Occipital lobe (tissue), 1 donor: ENCODE measurements at regions not wholly inside any gene's neighbourhood (a gene's known extent, or its start where the extent isn't known, plus 50 kb on each side); places are given as distances from the start of the nearest gene placed in this dataset.

ENCODE experiments used
- DNase-seq: peaks from one replicate; lab custom pipeline; 2025; lab: John Stamatoyannopoulos, UW

DNA sequence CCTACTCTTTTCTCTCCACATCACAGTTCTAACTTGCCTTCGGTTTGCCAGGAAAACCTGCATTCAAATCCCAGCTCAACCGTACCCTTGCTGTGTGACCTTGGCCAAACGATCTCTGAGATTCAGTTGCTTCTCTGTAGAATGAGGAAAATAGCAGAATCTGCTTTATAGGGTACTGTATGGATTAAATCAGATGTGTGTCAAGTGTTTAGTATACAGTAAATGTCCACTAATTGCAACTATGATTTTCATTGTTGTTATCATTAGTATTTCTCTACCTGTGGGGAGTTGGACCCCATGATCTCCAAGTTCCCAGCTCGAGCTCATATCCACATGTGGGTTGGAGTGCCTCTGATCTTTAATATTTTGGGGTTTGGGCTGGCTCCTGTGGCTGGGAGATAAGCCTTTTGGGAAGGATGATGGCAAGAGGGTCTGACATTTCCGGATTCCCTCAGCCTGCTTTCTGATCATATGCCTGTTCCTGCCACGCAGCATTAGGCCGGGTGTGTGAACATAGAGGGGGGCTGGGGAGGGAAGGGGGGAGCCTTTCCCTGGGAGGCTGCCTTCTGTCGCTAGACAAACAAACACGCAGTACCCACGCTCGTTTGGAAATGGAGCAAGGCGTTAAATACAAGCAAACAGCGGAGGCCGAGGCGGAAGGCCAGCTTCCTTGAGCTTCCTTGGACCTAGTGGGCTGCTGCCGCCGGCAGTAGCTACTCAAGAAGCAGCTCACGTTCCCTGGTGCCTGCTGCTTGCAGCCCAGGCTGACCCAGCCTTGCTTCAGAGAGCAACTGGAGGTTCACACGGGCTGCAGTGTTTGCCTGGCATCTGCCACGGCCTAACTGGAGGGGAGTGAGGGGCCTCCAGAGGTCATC, 213.5 kb upstream of the LHX5 start:
- no peak for DNase-seq

DNA sequence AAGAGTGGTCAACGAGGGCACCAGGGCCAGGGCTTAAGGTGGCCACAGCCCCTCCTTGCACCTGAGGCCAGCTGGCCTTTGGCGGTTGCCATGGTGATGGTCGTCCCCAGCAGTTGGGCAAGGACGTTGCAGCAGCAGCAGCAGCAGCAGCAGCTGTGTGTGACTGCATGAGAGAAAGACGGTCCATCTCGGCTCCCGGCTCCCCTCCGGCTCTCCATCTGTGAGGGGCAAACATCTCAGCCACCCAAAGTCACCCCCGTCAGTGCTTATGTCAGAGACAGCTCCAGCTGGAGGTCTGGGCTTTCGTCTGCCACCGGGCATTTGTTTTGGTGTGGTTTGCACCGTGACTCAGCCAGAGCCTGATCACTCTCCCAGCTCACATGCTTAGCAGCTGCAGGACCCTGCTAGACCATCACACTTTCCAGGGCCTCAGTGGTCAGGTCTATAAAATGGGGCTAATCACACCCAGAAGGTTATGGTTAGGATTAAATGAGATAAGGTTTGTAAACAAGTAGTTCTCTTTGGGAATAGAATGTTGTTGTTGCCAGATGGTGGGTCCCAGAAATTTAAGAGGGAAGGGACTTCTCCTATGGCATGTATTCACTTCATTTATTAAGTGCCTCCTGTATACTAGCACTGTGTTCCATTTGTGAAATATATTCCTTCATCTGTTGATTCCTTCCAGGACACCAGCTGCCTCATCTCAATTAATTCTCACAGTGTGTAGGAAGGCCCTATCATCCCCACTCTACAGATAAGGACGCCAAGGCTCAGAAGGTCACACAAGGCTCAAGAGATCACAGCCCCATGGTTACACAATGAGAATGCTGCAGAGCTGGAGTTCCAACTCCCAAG, 212.6 kb upstream of the LHX5 start:
- DNase-seq, result no peak

DNA sequence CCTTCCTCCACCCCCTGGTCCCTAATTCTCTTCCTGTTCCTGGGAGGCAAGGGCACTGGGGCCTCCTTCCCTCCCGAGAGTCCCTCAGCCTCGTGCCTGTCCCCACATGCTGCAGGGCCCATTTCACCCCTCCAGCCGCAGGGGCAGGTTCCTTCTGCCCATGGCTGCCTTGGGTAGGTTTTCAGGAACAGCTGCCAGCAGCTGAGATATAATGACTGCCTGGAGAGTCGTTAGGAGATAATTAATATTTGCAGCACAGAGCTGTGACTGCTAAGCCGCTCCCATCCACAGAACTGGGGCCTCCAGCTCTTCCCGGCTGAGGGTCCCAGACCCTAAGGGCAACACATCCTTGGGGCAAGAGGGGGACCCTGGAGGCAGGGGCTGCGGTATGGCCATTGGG, 211.9 kb upstream of the LHX5 start:
- DNase-seq, result no peak

DNA sequence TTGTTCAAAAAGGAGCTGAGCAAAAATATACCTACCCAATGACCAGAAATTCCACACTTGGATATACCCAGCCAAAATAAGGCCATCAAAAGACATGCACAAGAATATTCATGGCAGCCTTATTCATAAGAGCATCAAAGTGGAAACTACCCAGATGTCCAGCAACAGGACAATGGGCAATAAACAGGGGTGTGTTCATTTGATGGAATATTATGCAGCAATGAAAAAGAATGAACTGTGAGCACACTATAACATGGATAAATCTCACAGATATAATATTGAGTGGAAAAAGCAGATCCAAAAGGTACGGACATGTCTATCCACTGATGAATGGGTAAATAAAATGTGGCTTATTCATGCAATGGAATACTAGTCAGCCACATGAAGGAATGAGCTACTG, 209.2 kb upstream of the LHX5 start:
- DNase-seq, result no peak

DNA sequence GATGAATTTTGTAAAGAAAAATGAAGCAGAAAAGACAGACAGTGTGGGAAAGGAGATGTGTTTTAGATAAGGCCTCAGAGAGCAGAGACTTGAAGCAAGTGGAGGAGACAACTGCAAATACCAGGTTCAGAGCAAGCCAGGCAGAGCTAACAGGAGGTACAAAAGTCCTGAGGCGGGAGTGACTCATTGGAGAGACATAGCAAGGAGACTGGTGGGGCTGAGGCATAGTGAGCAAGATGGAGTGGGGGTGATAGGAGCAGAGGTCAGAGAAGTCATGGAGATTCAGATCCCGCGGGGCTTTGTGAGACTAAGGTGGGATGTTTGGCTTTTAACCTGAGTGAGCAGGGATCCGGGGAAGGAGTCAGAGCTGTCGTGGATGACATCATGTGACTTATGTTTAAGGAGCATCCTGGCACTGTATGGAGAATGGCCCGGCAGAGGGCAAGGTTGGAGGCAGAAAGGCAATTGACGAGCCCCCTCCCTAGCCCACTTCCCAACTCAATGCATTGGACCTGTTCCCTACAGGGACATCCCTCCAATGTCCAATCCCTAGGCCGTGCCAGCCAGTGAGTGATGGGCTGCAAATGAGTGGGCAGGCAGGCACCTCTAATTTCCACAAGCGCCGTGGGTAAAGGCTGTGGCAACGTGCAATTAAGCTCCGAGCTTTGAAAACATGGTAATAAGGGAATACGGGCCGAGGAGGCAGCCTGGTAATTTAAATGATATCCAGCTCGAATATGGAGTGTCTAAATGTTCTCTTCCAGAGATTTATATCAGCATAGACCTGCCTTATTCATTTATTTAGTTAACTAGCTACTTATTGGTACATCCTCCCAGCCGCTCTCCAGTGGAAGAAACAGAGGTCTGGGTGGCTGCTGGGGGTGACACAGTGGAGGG, 206.8 kb upstream of the LHX5 start:
- no peak for DNase-seq

DNA sequence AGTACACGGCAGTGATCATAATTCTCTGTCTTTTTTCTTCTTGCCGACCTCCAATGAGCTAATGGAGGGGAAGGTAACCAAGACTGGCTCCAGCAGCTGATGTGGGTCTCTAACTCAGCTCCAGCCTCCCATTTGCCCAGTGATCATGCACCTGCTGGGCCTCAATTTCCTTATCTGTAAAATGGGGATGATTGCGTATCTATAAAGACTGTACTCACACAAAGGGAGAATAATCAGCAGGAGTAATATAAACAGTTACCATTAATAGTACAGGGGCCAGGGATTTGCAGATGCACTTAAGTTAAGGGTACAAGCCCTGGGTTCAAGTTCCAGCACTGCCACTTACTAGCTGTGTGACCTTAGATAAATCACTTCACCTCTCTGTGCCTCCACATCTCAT, 204.9 kb upstream of the LHX5 start:
- no peak for DNase-seq

DNA sequence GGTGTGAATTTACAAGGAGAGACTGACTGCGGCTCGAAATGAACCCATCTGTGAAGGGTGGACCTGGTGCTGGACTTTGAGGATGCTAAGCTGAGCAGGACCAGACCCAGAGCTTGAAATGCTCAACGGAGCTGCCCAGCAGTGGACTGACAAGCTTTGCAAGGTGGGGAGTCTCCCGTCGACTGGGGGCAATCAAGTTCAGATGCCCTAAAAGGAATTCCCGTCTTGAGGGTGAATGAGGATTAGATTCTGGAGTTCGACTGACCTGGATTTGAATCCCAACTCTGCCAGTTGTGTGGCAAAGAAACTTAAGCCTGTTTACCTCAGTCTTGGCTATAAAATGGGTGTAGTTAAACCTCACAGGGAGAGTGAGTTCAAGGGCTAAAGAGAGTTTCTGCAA, 204.4 kb upstream of the LHX5 start:
- DNase-seq, result no peak

DNA sequence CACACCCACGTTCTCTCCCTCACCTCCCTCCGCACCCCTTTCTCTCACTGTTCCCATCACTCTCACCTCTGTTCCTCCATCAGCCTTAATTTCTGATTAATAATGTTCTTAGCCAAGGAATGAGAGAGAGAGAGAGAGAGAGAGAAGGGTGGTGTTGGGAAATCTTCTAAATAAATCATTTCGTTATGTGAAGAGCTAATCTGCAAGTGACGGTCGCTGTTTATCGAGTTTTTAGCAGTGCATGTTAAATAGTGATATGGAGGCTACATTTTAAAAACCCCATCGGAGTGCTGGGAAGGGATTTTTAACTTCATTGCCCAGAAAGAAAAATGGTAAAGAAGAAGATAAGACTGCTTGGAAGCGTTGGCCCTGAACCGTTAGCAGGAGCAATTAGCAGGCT, 203.3 kb upstream of the LHX5 start:
- DNase-seq, result no peak

DNA sequence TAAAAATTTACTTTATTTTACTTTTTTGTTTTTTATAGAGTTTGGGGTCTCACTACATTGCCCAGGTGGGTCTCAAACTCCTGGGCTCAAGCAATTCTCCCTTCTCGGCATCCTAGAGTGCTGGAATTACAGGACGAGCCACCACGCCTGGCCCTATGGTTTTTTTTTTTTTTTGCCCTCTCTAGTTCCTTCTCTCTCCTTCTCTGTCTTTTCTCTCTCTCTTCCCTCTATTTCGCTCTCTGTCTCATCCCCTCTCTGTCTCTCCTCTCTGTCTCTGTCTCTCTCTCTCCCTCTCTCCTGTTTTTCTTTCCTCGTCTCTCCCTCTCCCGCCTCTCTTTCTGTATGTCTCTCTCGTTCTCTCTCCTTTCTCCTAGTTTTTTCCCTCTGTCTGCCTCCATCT, 202.6 kb upstream of the LHX5 start:
- no peak for DNase-seq

DNA sequence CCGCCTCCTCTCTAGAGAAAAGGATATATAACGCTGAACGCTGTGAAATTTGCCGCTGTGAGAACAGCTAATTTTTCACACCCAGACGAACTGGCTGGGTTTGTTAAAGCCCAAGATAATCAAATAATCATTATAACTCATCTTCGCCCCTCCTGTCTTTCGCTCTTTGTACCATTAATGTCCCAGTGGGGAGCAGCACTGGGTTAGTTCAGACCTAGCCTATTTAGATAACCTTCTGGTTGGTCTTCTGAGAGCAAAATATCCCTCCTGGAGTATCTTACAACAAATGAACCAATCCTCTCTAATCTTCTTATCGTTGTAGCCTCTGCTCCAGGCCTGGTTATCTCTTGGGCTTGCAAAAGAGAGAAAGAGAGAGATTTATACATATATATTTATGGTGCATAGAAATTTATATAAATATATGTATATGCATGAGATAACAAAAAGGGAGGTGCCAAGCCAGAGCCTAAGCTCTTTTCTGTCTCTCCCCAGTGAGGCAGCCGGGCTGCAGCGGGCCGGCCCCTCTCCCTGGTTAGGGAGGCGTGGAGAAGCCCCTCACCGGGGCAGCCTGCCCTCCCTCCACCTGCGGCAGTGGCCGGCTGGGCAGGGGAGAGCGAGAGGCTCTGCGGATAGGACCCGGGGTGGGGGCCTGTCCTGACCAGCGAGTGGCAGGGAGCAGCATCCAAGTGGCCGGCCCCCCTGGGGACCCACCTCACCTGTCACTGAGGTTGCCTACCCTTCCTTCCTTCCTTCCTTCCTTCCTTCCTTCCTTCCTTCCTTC, 202.0 kb upstream of the LHX5 start:
- no peak for DNase-seq

DNA sequence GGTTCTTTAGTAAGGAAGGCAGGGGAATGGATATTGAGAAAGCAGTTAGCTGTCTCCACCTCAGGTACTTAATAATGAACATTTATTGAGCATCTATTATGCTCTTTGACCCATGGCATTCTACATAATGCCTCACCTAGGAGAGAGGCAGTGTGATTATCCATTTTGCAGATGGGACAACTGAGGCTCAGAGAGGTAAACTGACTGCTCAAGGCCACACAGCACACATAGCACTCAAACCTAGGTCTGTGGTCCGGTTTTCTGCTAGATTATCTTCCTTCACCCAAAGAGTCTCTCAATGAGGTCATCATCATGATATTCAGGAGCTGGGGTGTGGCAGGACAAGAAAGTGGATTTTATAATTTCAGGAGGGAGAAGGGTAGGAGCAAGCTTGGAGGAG, 199.1 kb upstream of the LHX5 start:
- no peak for DNase-seq

DNA sequence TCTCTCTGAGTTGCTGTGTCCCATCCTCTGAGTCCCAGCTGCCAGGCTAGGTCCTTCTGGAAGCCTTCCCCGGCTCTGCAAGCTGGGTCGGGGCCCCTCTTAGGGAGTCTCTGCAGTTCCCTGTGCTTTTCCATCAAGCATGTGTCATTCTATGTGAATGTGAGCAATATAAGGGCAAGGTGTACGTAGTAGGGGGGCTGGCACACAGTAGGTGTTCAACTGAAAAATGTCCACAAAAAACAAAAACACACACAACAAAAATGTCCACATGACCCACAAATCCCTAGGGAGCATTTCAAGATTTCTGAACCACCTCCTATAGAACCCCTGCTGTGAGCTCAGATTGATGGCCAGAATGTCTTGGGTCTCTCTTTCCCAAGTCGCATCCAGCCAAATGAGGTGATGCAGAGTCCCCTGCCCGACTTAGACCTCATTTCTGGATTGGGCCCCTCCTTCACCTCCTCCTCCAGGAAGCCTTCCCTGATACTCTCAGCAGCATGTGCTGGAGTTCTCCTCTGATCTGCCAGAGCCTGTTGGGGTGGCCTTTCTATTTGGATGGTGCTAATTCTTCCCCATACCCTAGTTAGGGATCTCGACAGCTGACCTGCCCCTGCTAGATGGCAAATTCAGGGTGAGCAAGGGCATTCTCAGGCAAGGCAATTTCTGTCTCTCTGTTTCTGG, 196.1 kb upstream of the LHX5 start:
- no peak for DNase-seq

DNA sequence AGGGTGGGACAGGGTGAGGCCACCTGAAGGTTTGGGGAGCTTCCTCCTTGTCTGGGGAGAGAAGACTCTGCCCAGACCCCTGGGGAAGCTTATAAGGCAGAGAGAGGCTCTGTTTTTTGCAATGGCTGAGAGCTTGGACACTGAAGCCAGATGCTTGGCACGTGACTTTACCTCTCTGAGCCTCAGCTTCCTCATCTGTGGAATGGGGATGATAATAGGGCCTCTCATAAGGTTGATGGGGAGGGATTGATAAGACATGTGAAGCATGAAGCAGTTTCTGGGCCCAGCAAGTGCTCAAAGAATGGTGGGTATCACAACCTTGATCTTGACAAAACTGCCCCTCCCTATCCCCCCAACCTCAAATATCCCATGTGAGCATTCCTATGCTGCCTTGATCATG, 195.4 kb upstream of the LHX5 start:
- DNase-seq, result no peak

DNA sequence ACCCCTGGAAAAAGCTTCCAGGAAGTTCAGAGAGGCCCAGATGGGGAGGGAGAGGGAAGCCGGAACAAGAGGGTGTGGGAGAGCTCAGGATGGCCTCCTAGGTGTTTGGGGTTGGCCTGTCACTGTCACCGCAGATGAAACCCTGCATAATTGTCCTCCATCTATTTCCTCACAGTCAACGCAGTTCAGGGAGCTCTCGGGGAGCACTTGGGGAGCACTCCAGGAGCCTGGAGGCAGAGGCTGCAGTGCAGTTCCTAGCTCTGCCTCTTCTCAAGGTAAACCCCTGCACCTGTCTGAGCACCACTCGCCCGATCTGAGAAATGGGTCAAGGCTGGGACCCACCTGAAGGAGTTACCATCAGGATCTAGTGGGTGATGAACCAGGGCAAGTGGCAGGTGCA, 194.6 kb upstream of the LHX5 start:
- no peak for DNase-seq

DNA sequence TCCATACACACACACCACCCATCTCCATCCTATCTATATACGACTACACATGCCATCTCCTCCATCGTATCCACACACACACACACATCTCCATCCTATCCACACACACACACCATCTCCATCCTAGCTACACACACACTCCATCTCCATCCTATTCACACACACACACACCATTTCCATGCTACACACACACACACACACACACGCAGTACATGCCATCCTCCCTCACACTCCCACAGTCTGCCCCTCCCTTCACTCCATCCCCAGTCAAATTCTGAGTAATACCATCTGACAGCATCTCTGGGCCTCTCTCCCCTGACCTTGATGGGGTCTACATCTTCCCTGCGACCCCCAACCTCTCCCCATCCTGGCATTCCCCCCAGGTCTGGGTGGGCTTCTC, 193.8 kb upstream of the LHX5 start:
- no peak for DNase-seq

DNA sequence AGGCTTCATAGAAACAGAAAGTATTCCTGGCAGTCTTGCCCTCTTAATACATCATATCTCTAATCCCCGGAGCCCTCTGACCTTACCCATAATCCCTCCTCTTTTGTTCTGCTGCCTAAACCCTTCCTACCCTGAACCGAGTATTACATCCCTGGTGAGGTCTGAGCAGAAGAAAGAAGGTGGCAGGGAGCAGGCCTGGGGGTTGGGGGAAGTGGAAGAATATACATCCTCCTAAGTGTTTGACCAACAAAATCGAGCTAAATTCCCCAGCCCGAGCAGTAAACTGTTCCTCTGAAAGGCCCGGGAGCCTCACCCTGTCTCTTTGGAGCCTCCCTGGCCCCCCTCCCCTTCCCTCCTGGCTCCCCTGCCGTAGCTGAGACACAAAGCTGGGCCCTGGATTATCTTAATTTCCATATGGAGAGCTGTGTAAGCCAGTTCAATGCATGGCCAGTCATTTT, 192.6 kb upstream of the LHX5 start:
- DNase-seq, result no peak

DNA sequence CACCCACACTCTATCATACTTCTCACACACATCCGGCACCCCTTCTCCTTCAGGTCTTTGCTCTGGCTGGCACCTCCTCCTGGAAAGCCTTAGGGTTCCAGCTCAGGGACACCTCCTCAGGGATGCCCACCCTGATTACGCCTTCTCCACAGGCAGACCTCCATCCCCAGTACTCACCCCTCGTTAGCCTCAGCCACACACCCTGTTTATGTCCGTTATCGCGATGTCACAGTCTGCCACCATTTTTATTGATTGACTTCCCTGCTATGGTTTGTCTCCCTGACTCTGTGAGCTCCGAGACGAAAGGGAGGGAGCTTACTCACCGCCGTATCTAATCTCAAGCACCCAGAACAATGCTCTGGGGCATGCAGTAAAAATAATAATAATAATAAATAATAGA, 191.7 kb upstream of the LHX5 start:
- DNase-seq, result no peak

DNA sequence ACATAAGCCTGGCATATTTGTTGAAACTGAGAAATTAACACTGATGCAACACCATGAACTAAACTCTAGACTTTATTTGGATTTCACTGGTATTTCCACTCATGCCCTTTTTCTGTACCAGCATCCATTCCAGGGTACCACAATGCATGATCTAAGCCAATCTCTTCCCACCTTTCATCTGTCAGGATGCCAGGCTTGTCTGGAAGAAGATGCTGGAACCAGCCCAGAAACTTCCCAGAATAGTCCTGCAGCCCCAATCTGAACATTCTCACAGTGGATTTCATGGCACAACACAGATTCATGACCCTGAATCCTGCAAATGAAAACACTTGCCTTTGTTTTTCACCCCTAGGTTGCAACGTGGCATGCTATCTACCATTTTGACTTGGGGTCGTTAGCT, 189.3 kb upstream of the LHX5 start:
- DNase-seq, result peak; percentile 2

DNA sequence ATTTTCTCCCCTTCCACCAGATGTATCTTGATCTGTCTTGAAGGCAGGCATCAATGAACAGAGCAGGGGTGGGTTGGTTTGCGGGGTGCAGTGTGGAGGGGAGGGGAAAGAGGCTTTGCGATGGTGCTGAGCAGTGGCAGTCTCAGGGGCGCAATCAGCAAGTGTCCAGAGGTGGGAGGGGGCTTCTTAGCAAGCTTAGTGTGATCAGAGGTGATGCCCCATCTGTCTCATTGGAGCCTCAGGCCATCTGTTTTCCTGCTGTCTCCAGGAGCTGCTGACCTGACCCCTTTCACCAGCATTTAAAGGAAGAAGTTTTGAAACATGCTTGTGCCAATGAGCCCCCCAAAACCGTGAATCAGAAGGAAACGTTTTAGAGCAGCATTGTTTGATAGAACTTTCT, 187.7 kb upstream of the LHX5 start:
- no peak for DNase-seq

DNA sequence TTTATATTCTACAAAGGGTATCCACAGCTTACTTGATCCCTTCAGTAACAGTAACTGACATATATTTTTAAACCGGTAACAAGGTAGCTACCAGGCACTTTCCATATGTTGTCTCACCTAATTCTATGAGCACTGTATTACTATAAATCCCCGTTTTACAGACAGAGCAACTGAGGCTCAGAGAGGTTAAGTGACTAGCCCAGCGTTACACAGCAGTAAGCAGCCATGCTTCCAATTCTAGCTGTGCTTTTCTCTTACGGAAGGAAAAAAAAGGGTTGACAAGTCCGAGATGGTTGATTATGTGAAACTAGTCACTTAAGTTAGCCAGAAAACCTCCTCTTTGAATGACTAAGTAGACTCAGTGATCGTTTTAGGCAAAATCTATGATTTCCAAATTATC, 187.3 kb upstream of the LHX5 start:
- DNase-seq, result no peak
